OCI-LY3 (cell line): ENCODE measurements at regions not wholly inside any gene's neighbourhood (a gene's known extent, or its start where the extent isn't known, plus 50 kb on each side); places are given as distances from the start of the nearest gene placed in this dataset.

Experiments
- H2AFZ ChIP-seq: fragments of 200-600, 300-600 bp; shearing (Covaris generic); 2 replicates; pipeline ENCODE4 v1.6.0; 2014; ENCODE audit warnings: antibody characterized with exemption, low read depth, low read length
- H3K27ac ChIP-seq: fragments of 200-600, 300-600 bp; sonication (generic); 2 replicates; pipeline ENCODE4 v1.5.1; 2014; ENCODE audit warnings: mild to moderate bottlenecking, low read length, moderate library complexity, mixed read lengths
- H3K27me3 ChIP-seq: fragments of 200-600, 300-600 bp; sonication (generic); 2 replicates; pipeline ENCODE4 v1.6.1; 2014; ENCODE audit warnings: low read depth, low read length, mixed read lengths
- H3K36me3 ChIP-seq: fragments of 200-600, 300-600 bp; sonication (generic); replicated peaks from 2 replicates; pipeline ENCODE3; 2014; ENCODE audit warnings: low read depth, low read length, mixed read lengths
- H3K4me1 ChIP-seq: fragments of 300-600, 200-600 bp; sonication (generic); 2 replicates; pipeline ENCODE4 v1.6.1; 2014; ENCODE audit warnings: low read length, mixed read lengths
- H3K4me2 ChIP-seq: fragments of 200-600, 300-600 bp; sonication (generic); 2 replicates; pipeline ENCODE4 v1.6.1; 2014; ENCODE audit warnings: low read length, mixed read lengths
- H3K4me3 ChIP-seq: fragments of 300-600, 200-600 bp; sonication (generic); 2 replicates; pipeline ENCODE4 v1.5.1; 2014; ENCODE audit warnings: antibody characterized with exemption, mild to moderate bottlenecking, low read length, moderate library complexity
- H3K79me2 ChIP-seq: fragments of 300-600, 200-600 bp; shearing (Covaris generic); 2 replicates; pipeline ENCODE4 v1.6.1; 2014; ENCODE audit warnings: mild to moderate bottlenecking, low read length, mixed read lengths
- H3K9ac ChIP-seq: fragments of 300-600, 200-600 bp; shearing (Covaris generic); 2 replicates; pipeline ENCODE4 v1.6.0; 2014; ENCODE audit warnings: mild to moderate bottlenecking, low read length, moderate library complexity
- H3K9me3 ChIP-seq: fragments of 200-600, 300-600 bp; shearing (Covaris generic); 2 replicates; pipeline ENCODE4 v1.6.1; 2014; ENCODE audit warnings: low read length, mixed read lengths; ENCODE audit not compliant: insufficient read depth
- H4K20me1 ChIP-seq: fragments of 200-600, 300-600 bp; sonication (generic); 2 replicates; pipeline ENCODE4 v1.6.1; 2016; ENCODE audit warnings: low read length, mixed read lengths; ENCODE audit not compliant: insufficient read depth
- CTCF ChIP-seq: fragments of 200-600, 300-600 bp; sonication (generic); IDR thresholded peaks from 2 replicates; pipeline ENCODE4 v1.5.1; 2014; ENCODE audit warnings: antibody characterized with exemption, low read length, low read depth
- EZH2phosphoT487 ChIP-seq: fragments of 200-600 bp; shearing (Covaris generic); IDR thresholded peaks from 2 replicates; pipeline ENCODE4 v1.6.1; 2018; ENCODE audit warnings: antibody characterized with exemption, mixed run types, low read depth

GRCh38 chr3:65238652-65239051 is 550.9 kb upstream of the ADAMTS9 start:
- Histone ChIP-seq H3K9ac (no peak overlapping the region), H3K27me3 (no peaks in the 10 kb centered on the region), H3K79me2 (no peaks in the 10 kb centered on the region), H2AFZ (no peak overlapping the region), H3K4me2 (no peak overlapping the region), H3K9me3 (no peaks in the 10 kb centered on the region), H3K4me3 (no peak overlapping the region), H3K27ac (no peak overlapping the region), H3K4me1 (no peaks in the 10 kb centered on the region), H3K36me3 (no peaks in the 10 kb centered on the region), H4K20me1 (no peaks in the 10 kb centered on the region)
- TF ChIP-seq EZH2phosphoT487 = no peak
- TF ChIP-seq CTCF = no peak

- no peak for TF ChIP-seq EZH2phosphoT487
- no peak for TF ChIP-seq CTCF
- H3K4me3 ChIP-seq = no peak overlapping the region
- no peak overlapping the region for H2AFZ ChIP-seq
- no peaks in the 10 kb centered on the region for H3K9me3 ChIP-seq
- no peaks in the 10 kb centered on the region for H4K20me1 ChIP-seq
- H3K36me3 ChIP-seq = no peaks in the 10 kb centered on the region
- no peak overlapping the region for H3K27ac ChIP-seq
- no peak overlapping the region for H3K4me2 ChIP-seq
- H3K4me1 ChIP-seq = no peaks in the 10 kb centered on the region
- H3K9ac ChIP-seq = no peak overlapping the region
- H3K27me3 ChIP-seq = no peaks in the 10 kb centered on the region
- H3K79me2 ChIP-seq = no peaks in the 10 kb centered on the region
Observed at GRCh38 chr3:65234499-65234898, 546.7 kb upstream of the ADAMTS9 start.

GRCh38 chr3:65233561-65233960 is 545.8 kb upstream of the ADAMTS9 start:
- TF ChIP-seq CTCF (no peak), EZH2phosphoT487 (no peak)
- H3K9me3 ChIP-seq = no peaks in the 10 kb centered on the region
- H3K79me2 ChIP-seq = no peaks in the 10 kb centered on the region
- H3K4me1 ChIP-seq = no peaks in the 10 kb centered on the region
- no peak overlapping the region for H3K27ac ChIP-seq
- no peak overlapping the region for H2AFZ ChIP-seq
- H3K4me3 ChIP-seq = no peak overlapping the region
- no peaks in the 10 kb centered on the region for H3K36me3 ChIP-seq
- H3K9ac ChIP-seq = no peak overlapping the region
- no peaks in the 10 kb centered on the region for H4K20me1 ChIP-seq
- no peak overlapping the region for H3K4me2 ChIP-seq
- H3K27me3 ChIP-seq = no peaks in the 10 kb centered on the region

GRCh38 chr3:65231544-65231943 is 543.7 kb upstream of the ADAMTS9 start:
- Histone ChIP-seq H3K27ac (no peak overlapping the region), H3K4me1 (no peaks in the 10 kb centered on the region)

More at GRCh38 chr3:65231544-65231943, 543.7 kb upstream of the ADAMTS9 start:
- no peaks in the 10 kb centered on the region for H3K27me3 ChIP-seq
- no peak for TF ChIP-seq EZH2phosphoT487
- no peak for TF ChIP-seq CTCF
- H2AFZ ChIP-seq = no peak overlapping the region
- H3K4me3 ChIP-seq = no peak overlapping the region
- H3K4me2 ChIP-seq = no peak overlapping the region
- no peaks in the 10 kb centered on the region for H3K36me3 ChIP-seq
- no peak overlapping the region for H3K9ac ChIP-seq
- no peaks in the 10 kb centered on the region for H3K79me2 ChIP-seq
- H4K20me1 ChIP-seq = no peaks in the 10 kb centered on the region
- H3K9me3 ChIP-seq = no peaks in the 10 kb centered on the region
